Mammary epithelial cell (primary cell): ENCODE measurements at regions not wholly inside any gene's neighbourhood (a gene's known extent, or its start where the extent isn't known, plus 50 kb on each side); places are given as distances from the start of the nearest gene placed in this dataset.

Experiments
- CTCF ChIP-seq, 2 donors: IDR thresholded peaks in 1 of 2; conservative IDR thresholded peaks in 1 of 2; 2 replicates each; pipeline ENCODE4 v1.5.1; 2011 to 2012; ENCODE audit warnings: inconsistent platforms in 2 of 2, low read length in 2 of 2, mild to moderate bottlenecking in 2 of 2, control low read depth in 1 of 2, low read depth in 1 of 2; ENCODE audit not compliant: insufficient read depth in 1 of 2; ENCODE audit errors: extremely low read depth in 1 of 2
- EZH2 ChIP-seq: IDR thresholded peaks from 2 replicates; pipeline ENCODE4 v1.6.1; 2012; ENCODE audit warnings: low read length, inconsistent platforms, borderline replicate concordance

- no peak for TF ChIP-seq CTCF (conservative IDR thresholded peaks at IDR 0.05 in 1 of 2, IDR thresholded peaks at IDR 0.05 in 1 of 2; ENCODE audit: extremely low read depth in 1 of 2, insufficient read depth in 1 of 2, low read depth in 1 of 2, low read length in 2 of 2)
- no peak for TF ChIP-seq EZH2
Measured at GRCh38 chr11:44376423-44376822, 66.5 kb upstream of the ALX4 start.
